Type B pancreatic cell (in vitro differentiated cells): ENCODE measurements at regions not wholly inside any gene's neighbourhood (a gene's known extent, or its start where the extent isn't known, plus 50 kb on each side); places are given as distances from the start of the nearest gene placed in this dataset.

Source experiments
- DNase-seq: peaks from one replicate; pipeline ENCODE4 v3.0.0; 2021; ENCODE audit warnings: mixed read lengths; ENCODE audit not compliant: unreplicated experiment; ENCODE audit errors: extremely low spot score
- H3K27ac Mint-ChIP-seq: 2 replicates; pipeline ENCODE4 v1.8.0; 2021; ENCODE audit warnings: mild to moderate bottlenecking, mixed read lengths
- H3K27me3 Mint-ChIP-seq: 2 replicates; pipeline ENCODE4 v1.8.0; 2021; ENCODE audit warnings: mixed read lengths
- H3K36me3 Mint-ChIP-seq: 2 replicates; pipeline ENCODE4 v1.8.0; 2021; ENCODE audit warnings: mixed read lengths
- H3K4me1 Mint-ChIP-seq: one replicate; pipeline ENCODE4 v1.8.0; 2021; ENCODE audit warnings: mixed read lengths; ENCODE audit not compliant: unreplicated experiment
- H3K4me3 Mint-ChIP-seq: 2 replicates; pipeline ENCODE4 v1.8.0; 2021; ENCODE audit warnings: mild to moderate bottlenecking, mixed read lengths
- H3K9me3 Mint-ChIP-seq: 2 replicates; pipeline ENCODE4 v1.8.0; 2021; ENCODE audit warnings: mixed read lengths
- CTCF ChIP-seq: fragments of 200-600 bp; sonication (generic); conservative IDR thresholded peaks from 2 replicates; pipeline ENCODE4 v1.5.0; 2021; ENCODE audit warnings: antibody characterized with exemption, mild to moderate bottlenecking

- H3K4me1 Mint-ChIP-seq, result peaks cover 31% of the 10 kb centered on the region
- no peak overlapping the region for H3K27ac Mint-ChIP-seq
- H3K36me3 Mint-ChIP-seq, result no peaks in the 10 kb centered on the region
- no peak for DNase-seq
- no peaks in the 10 kb centered on the region for H3K9me3 Mint-ChIP-seq
- H3K4me3 Mint-ChIP-seq, result no peak overlapping the region
- no peak for TF ChIP-seq CTCF
- H3K27me3 Mint-ChIP-seq, result peaks cover 4% of the 10 kb centered on the region
Observed at GRCh38 chr9:91101611-91102168, 260.0 kb downstream of the AUH start.

GRCh38 chr9:91102269-91102668, 259.4 kb downstream of the AUH start:
- Mint-ChIP-seq H3K9me3 (no peaks in the 10 kb centered on the region), H3K36me3 (no peaks in the 10 kb centered on the region), H3K27ac (no peak overlapping the region), H3K27me3 (peaks cover 4% of the 10 kb centered on the region), H3K4me1 (peaks cover 31% of the 10 kb centered on the region), H3K4me3 (no peak overlapping the region)
- no peak for TF ChIP-seq CTCF
- DNase-seq, result no peak

DNA sequence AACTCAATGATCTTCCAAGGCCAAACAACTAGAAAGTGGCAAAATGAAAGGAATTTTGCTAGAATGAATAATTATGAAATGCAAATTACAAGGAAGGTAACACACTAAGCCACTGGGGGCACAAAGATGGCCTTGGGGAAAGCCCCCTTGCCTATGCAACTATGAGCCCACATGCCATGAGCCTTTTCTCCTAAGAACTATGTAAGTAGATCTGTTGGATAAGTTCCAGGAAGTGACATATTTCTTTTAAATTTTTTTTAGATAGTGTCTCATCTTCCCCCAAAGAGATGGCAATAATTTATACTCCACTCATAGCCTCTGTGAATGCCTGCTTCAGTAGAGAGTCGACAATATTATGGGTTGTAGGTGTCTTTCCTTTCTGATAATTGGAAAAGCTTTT, 257.8 kb downstream of the AUH start:
- H3K4me1 Mint-ChIP-seq, result peaks cover 31% of the 10 kb centered on the region
- H3K27ac Mint-ChIP-seq, result no peak overlapping the region
- no peaks in the 10 kb centered on the region for H3K36me3 Mint-ChIP-seq
- no peak for DNase-seq
- H3K27me3 Mint-ChIP-seq, result peaks cover 4% of the 10 kb centered on the region
- H3K9me3 Mint-ChIP-seq, result no peaks in the 10 kb centered on the region
- no peak for TF ChIP-seq CTCF
- H3K4me3 Mint-ChIP-seq, result no peak overlapping the region

DNA sequence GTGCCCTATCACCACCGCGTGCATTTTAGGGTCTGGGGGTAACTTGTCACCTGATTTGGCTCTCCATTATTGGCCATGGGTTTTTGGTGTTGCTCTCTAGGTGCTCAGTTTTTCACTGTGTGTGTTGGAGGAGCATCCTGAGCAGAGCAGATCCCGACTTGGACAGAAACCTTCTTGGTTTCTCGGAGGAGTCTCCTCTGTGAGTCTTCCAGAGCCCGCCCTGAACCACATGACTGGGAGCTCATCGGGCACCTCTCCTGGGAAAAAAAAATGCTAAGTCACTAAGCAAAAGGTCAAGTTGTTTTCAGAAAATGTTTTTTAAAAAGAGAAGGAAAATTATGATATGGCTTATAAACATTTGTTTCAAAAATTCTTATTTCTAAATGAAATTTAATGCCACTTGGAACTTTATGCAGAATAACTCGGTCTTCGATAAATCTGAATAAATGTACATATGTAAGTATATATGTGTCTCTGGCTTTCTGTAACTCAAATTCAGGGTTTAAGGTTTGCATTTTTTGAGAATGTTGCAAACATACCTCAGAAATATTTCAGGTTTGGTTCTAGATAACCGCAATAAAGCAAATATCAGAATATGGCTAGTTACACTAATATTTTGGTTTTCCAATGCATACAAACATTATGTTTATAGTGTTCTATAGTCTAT, 255.2 kb downstream of the AUH start:
- Mint-ChIP-seq H3K4me3 (no peak overlapping the region), H3K27me3 (no peaks in the 10 kb centered on the region), H3K4me1 (peaks cover 10% of the 10 kb centered on the region), H3K36me3 (peaks cover 3% of the 10 kb centered on the region), H3K9me3 (peaks cover 5% of the 10 kb centered on the region), H3K27ac (no peak overlapping the region)
- TF ChIP-seq CTCF, result no peak
- no peak for DNase-seq

DNA sequence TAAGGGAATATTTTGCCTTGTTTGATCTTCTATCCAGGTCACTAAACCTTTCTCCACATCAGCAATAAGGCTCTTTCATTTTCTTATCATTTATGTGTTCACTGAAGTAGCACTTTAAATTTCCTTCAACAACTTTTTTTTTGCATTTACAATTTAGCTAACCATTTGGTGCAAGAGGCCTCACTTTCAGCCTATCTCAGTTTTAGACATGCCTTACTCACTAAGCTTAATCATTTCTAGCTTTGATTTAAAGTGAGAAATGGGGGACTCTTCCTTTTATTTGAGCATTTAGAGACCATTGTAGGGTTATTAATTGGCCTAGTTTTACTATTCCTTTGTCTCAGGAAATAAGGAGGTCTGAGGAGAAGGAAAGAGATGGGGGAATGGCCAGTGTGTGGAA, 250.5 kb downstream of the AUH start:
- TF ChIP-seq CTCF, result no peak
- H3K4me1 Mint-ChIP-seq, result peaks cover 5% of the 10 kb centered on the region
- H3K27ac Mint-ChIP-seq, result no peak overlapping the region
- H3K27me3 Mint-ChIP-seq, result no peaks in the 10 kb centered on the region
- peaks cover 3% of the 10 kb centered on the region for H3K36me3 Mint-ChIP-seq
- H3K4me3 Mint-ChIP-seq, result no peak overlapping the region
- H3K9me3 Mint-ChIP-seq, result peaks cover 9% of the 10 kb centered on the region
- no peak for DNase-seq
